ENCODE measurements at regions not wholly inside any gene's neighbourhood (a gene's known extent, or its start where the extent isn't known, plus 50 kb on each side); places are given as distances from the start of the nearest gene placed in this dataset.

DNA sequence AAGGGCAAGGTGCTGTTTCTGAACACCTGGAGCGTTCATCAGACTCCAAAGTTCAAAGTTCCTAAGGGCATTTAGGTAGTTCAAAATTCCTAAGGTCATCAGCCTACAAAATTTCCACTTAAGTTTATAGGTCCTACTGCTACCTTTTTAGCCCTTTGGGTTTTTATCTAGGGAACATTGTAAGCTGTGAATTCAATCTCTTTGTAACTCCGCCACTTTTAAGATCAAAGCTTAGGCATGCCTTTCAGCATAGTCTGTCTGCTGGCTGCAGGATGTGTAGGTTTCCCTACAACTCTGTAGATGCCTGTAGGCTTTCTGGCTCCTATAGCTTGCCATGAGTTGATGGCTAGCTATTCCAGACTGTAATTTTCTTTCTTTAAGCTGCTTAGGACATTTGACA, 291.6 kb downstream of the MAP2K6 start:
- TF ChIP-seq ZFP36 (IDR thresholded peaks at IDR 0.05; ENCODE audit: low read depth, low read length, partially characterized antibody) (no peak), JUN (IDR thresholded peaks at IDR 0.05; ENCODE audit: borderline replicate concordance, low read depth, low read length) (no peak), JUN (CRISPR knock-in tag; IDR thresholded peaks at IDR 0.05; ENCODE audit: borderline replicate concordance) (no peak), ZNF263 (CRISPR knock-in tag; IDR thresholded peaks at IDR 0.05; ENCODE audit: borderline replicate concordance) (no peak)

Data from K562 (cell line).